Trophoblast cell (in vitro differentiated cells and primary cell): ENCODE measurements at regions not wholly inside any gene's neighbourhood (a gene's known extent, or its start where the extent isn't known, plus 50 kb on each side); places are given as distances from the start of the nearest gene placed in this dataset.

Source experiments
- DNase-seq, 2 donors: peaks; one replicate each; pipeline ENCODE4 v3.0.0-alpha.2; 2016
- H2AFZ ChIP-seq: 2 replicates; pipeline ENCODE4 v1.6.1; 2013; ENCODE audit warnings: low read length, moderate library complexity, mild to moderate bottlenecking; ENCODE audit not compliant: insufficient read depth, poor library complexity
- H2AK5ac ChIP-seq: 2 replicates; pipeline ENCODE4 v1.6.1; 2013; ENCODE audit warnings: mild to moderate bottlenecking, low read length
- H2BK120ac ChIP-seq: 2 replicates; pipeline ENCODE4 v1.6.1; 2013; ENCODE audit warnings: low read length, mild to moderate bottlenecking, moderate library complexity; ENCODE audit not compliant: insufficient read depth, poor library complexity
- H2BK12ac ChIP-seq: 2 replicates; pipeline ENCODE4 v1.6.1; 2013; ENCODE audit warnings: mild to moderate bottlenecking, low read length, moderate library complexity
- H2BK5ac ChIP-seq: 2 replicates; pipeline ENCODE4 v1.6.1; 2013; ENCODE audit warnings: low read length, low read depth, moderate library complexity, mild to moderate bottlenecking; ENCODE audit not compliant: poor library complexity
- H3K14ac ChIP-seq: 2 replicates; pipeline ENCODE4 v1.6.1; 2013; ENCODE audit warnings: mild to moderate bottlenecking, low read length
- H3K18ac ChIP-seq: 2 replicates; pipeline ENCODE4 v1.6.1; 2013; ENCODE audit warnings: mild to moderate bottlenecking, low read length
- H3K23ac ChIP-seq: 2 replicates; pipeline ENCODE4 v1.6.1; 2013; ENCODE audit warnings: low read length
- H3K27ac ChIP-seq: 2 replicates; pipeline ENCODE4 v1.5.1; 2013; ENCODE audit warnings: low read depth, mild to moderate bottlenecking, inconsistent platforms, low read length, moderate library complexity
- H3K27me3 ChIP-seq: 2 replicates; pipeline ENCODE4 v1.6.1; 2013; ENCODE audit warnings: inconsistent platforms, mild to moderate bottlenecking, low read length, moderate library complexity; ENCODE audit not compliant: insufficient read depth
- H3K36me3 ChIP-seq, 2 experiments: 1 replicate in 1 of 2; 2 replicates in 1 of 2; pipeline ENCODE4 v1.6.1; 2013; ENCODE audit warnings: low read length in 2 of 2, mild to moderate bottlenecking in 2 of 2, moderate library complexity in 1 of 2; ENCODE audit not compliant: insufficient read depth in 2 of 2, control insufficient read depth in 1 of 2
- H3K4ac ChIP-seq: 2 replicates; pipeline ENCODE4 v1.6.1; 2013; ENCODE audit warnings: low read depth, mild to moderate bottlenecking, low read length, moderate library complexity
- H3K4me1 ChIP-seq, 2 experiments: 1 replicate in 1 of 2; 2 replicates in 1 of 2; pipeline ENCODE4 v1.6.1; 2013; ENCODE audit warnings: low read length in 2 of 2, mild to moderate bottlenecking in 2 of 2, moderate library complexity in 1 of 2; ENCODE audit not compliant: insufficient read depth in 2 of 2, control insufficient read depth in 1 of 2
- H3K4me2 ChIP-seq: 2 replicates; pipeline ENCODE4 v1.6.1; 2013; ENCODE audit warnings: inconsistent platforms, mild to moderate bottlenecking, low read length, moderate library complexity
- H3K4me3 ChIP-seq: 2 replicates; pipeline ENCODE4 v1.5.1; 2013; ENCODE audit warnings: mild to moderate bottlenecking, low read depth, low read length, inconsistent platforms
- H3K79me1 ChIP-seq: one replicate; pipeline ENCODE4 v1.6.1; 2013; ENCODE audit warnings: low read length
- H3K79me2 ChIP-seq: 2 replicates; pipeline ENCODE4 v1.6.1; 2013; ENCODE audit warnings: low read length, mild to moderate bottlenecking; ENCODE audit not compliant: control insufficient read depth, insufficient read depth, poor library complexity
- H3K9ac ChIP-seq: 2 replicates; pipeline ENCODE4 v1.6.1; 2013; ENCODE audit warnings: mild to moderate bottlenecking, low read length
- H3K9me3 ChIP-seq: 2 replicates; pipeline ENCODE4 v1.6.1; 2013; ENCODE audit warnings: low read depth, mild to moderate bottlenecking, control low read depth, inconsistent platforms, low read length; ENCODE audit not compliant: insufficient read depth
- H4K12ac ChIP-seq: 2 replicates; pipeline ENCODE4 v1.6.1; 2013; ENCODE audit warnings: low read depth, mild to moderate bottlenecking, low read length, moderate library complexity
- H4K8ac ChIP-seq: 2 replicates; pipeline ENCODE4 v1.6.1; 2013; ENCODE audit warnings: low read depth, mild to moderate bottlenecking, low read length, moderate library complexity
- H4K91ac ChIP-seq: one replicate; pipeline ENCODE4 v1.6.1; 2013; ENCODE audit warnings: low read depth, mild to moderate bottlenecking, low read length, moderate library complexity
- WGBS: extraction: QIAGEN DNeasy Blood & Tissue Kit; methylation state at CpG from one replicate; pipeline ENCODE4 v1.1.7; 2013; ENCODE audit warnings: missing lambda C conversion rate; ENCODE audit not compliant: insufficient read length, insufficient coverage; ENCODE audit errors: extremely low coverage; 5-methylcytosine and 5-hydroxymethylcytosine counted together

DNA sequence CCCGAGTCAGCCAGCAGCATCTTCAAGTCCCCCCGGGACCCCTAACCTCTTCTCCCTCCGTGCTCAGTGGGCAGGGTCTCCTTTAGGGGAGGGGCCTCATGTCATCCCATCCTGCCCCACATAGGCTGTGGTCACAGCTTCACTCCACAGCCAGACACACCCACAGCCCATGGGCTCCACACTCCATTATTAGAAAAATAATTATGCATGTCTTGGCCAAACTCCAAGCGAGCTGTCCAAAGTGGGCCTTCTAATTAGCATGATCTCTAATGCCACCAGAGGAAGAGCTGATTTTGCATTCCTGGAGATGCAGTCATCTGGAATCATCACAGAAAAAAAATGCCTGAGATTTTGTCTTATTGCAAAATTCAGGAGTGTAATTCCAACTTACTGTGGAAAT is 418.2 kb downstream of the IRX2 start:
- Histone ChIP-seq H3K23ac (no peak overlapping the region), H3K4me3 (no peak overlapping the region), H3K27me3 (no peaks in the 10 kb centered on the region), H3K9me3 (peaks cover 5% of the 10 kb centered on the region), H2BK5ac (no peak overlapping the region), H3K4me1 (peaks cover 0 to 5% of the 10 kb centered on the region in 2 experiments), H3K4me2 (no peak overlapping the region), H2AFZ (no peak overlapping the region), H3K4ac (no peak overlapping the region), H4K91ac (no peak overlapping the region), H3K27ac (no peak overlapping the region), H2BK12ac (no peak overlapping the region), H2BK120ac (no peak overlapping the region), H4K8ac (no peak overlapping the region), H3K18ac (no peak overlapping the region), H2AK5ac (no peak overlapping the region), H3K79me1 (no peaks in the 10 kb centered on the region), H3K14ac (no peak overlapping the region), H3K79me2 (no peaks in the 10 kb centered on the region), H3K9ac (no peak overlapping the region), H3K36me3 (no peaks in the 10 kb centered on the region), H4K12ac (no peak overlapping the region)
- WGBS, result no CpG with 5 or more reads among the region's 4 CpGs
- DNase-seq, result peak in 1 of 2 donors; percentile 8

DNA sequence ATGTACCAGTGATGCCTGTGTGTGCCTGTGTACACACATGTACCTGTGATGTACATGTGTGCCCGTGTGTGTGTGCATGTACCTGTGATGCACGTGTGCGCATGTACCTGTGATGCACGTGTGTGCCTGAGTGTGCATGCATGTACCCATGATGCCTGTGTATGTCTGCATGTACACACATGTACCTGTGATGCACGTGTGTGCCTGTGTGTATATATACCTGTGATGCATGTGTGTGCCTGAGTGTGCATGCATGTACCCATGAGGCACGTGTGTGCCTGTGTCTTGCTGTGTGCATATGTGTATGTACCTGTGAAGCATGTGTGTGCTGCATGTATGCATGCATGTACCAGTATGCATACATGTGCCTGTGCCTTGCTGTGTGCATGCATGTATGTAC is 419.0 kb downstream of the IRX2 start:
- no peaks in the 10 kb centered on the region for H3K36me3 ChIP-seq
- H3K27ac ChIP-seq, result no peak overlapping the region
- no peak overlapping the region for H2AK5ac ChIP-seq
- no peak overlapping the region for H3K4me2 ChIP-seq
- no peak overlapping the region for H3K18ac ChIP-seq
- peak overlapping the region; percentile 13 for H3K23ac ChIP-seq
- H3K9ac ChIP-seq, result no peak overlapping the region
- no peaks in the 10 kb centered on the region for H3K79me1 ChIP-seq
- H3K4me1 ChIP-seq, result peaks cover 0 to 5% of the 10 kb centered on the region in 2 experiments
- no peak overlapping the region for H4K8ac ChIP-seq
- peak overlapping the region; percentile 62 for H3K4me3 ChIP-seq
- H2BK12ac ChIP-seq, result no peak overlapping the region
- H3K4ac ChIP-seq, result no peak overlapping the region
- no peak overlapping the region for H4K91ac ChIP-seq
- no peak overlapping the region for H3K14ac ChIP-seq
- H4K12ac ChIP-seq, result no peak overlapping the region
- H2BK5ac ChIP-seq, result no peak overlapping the region
- no peak overlapping the region for H2AFZ ChIP-seq
- no CpG with 5 or more reads among the region's 6 CpGs for WGBS
- H3K9me3 ChIP-seq, result peaks cover 5% of the 10 kb centered on the region
- no peak for DNase-seq
- H2BK120ac ChIP-seq, result no peak overlapping the region
- H3K79me2 ChIP-seq, result no peaks in the 10 kb centered on the region
- H3K27me3 ChIP-seq, result no peaks in the 10 kb centered on the region

DNA sequence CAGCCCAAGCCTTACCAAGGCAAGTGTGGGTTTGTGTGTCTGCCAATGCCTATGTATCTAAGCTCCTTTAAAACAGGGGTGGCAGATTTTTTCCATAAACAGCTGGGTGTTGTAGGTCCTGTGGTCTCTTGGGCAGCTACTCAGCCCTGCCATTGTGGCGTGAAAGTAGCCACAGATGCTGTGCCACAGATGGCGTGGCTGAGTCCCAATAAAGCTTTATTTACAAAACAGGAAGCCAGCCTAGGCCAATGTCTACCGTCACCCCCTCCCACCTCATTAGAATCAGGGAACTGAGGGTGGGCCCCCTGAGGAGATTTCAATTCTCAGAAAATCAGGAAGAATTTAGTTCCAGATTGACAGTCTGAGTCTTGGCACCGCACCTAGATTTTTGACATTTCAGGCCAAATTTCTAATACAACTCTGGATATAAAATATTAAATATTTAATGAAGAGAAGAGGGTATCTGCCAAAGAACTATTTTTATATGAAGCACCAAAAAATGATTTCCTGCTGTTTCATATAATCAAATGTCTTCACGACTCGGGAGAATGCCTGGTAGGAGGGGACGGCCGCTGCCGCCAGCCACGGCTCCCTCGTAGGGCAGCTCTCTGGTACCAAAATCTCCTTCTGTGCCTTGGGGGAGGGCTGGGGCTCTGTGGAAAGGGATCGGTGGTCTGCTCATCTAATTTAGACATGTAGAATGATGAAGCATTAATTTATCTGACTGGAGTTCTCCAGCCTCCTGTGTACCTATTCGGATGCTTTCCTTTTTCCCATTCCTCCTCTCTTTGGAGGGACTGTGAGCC is 420.9 kb downstream of the IRX2 start:
- no peak overlapping the region for H4K12ac ChIP-seq
- H3K79me1 ChIP-seq, result no peaks in the 10 kb centered on the region
- H2BK5ac ChIP-seq, result no peak overlapping the region
- H2BK120ac ChIP-seq, result no peak overlapping the region
- H3K9ac ChIP-seq, result no peak overlapping the region
- no peak overlapping the region for H2AK5ac ChIP-seq
- H2AFZ ChIP-seq, result no peak overlapping the region
- no peak overlapping the region for H3K23ac ChIP-seq
- no peak overlapping the region for H3K27ac ChIP-seq
- peaks cover 5% of the 10 kb centered on the region for H3K9me3 ChIP-seq
- no peaks in the 10 kb centered on the region for H3K79me2 ChIP-seq
- H3K4me2 ChIP-seq, result no peak overlapping the region
- H3K36me3 ChIP-seq, result no peaks in the 10 kb centered on the region
- no CpG with 5 or more reads among the region's 13 CpGs for WGBS
- no peak overlapping the region for H3K4me3 ChIP-seq
- H3K27me3 ChIP-seq, result no peaks in the 10 kb centered on the region
- DNase-seq, result no peak
- no peak overlapping the region for H3K14ac ChIP-seq
- no peak overlapping the region for H2BK12ac ChIP-seq
- no peak overlapping the region for H3K18ac ChIP-seq
- H4K91ac ChIP-seq, result no peak overlapping the region
- H4K8ac ChIP-seq, result no peak overlapping the region
- no peak overlapping the region for H3K4ac ChIP-seq
- peaks cover 0 to 5% of the 10 kb centered on the region in 2 experiments for H3K4me1 ChIP-seq

DNA sequence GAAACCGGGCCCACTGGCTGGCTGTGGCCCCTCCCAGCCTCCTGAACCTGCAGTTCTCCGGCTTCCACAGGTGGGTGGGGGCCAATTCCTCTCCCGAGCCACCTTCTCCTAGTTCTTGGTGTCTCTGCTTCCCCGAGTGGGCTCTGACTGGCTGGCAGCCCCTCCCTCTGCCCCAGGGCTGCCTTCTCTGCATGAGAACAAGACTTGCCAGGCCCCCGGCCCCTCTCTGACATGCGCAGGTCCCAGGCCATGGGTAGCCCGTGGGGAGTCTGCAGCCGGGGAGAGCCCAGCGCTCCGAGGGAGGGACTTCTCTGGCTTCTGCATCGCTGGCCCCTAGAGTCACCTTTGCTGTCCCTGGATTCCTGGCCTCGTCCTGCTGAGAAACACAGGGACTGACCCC is 421.7 kb downstream of the IRX2 start:
- H3K4me1 ChIP-seq, result peaks cover 0 to 2% of the 10 kb centered on the region in 2 experiments
- no peaks in the 10 kb centered on the region for H3K79me1 ChIP-seq
- H3K14ac ChIP-seq, result no peak overlapping the region
- H3K27ac ChIP-seq, result no peak overlapping the region
- H3K4ac ChIP-seq, result no peak overlapping the region
- no peak for DNase-seq
- no peak overlapping the region for H2AFZ ChIP-seq
- H3K79me2 ChIP-seq, result no peaks in the 10 kb centered on the region
- no peaks in the 10 kb centered on the region for H3K27me3 ChIP-seq
- no peak overlapping the region for H4K91ac ChIP-seq
- H2AK5ac ChIP-seq, result no peak overlapping the region
- H3K18ac ChIP-seq, result no peak overlapping the region
- H3K36me3 ChIP-seq, result no peaks in the 10 kb centered on the region
- H3K4me2 ChIP-seq, result no peak overlapping the region
- no peak overlapping the region for H3K9ac ChIP-seq
- peaks cover 6% of the 10 kb centered on the region for H3K9me3 ChIP-seq
- no peak overlapping the region for H2BK5ac ChIP-seq
- H2BK120ac ChIP-seq, result no peak overlapping the region
- no CpG with 5 or more reads among the region's 12 CpGs for WGBS
- H4K12ac ChIP-seq, result no peak overlapping the region
- H2BK12ac ChIP-seq, result no peak overlapping the region
- H4K8ac ChIP-seq, result no peak overlapping the region
- no peak overlapping the region for H3K23ac ChIP-seq
- no peak overlapping the region for H3K4me3 ChIP-seq
